GM18511 (cell line): ENCODE measurements at regions not wholly inside any gene's neighbourhood (a gene's known extent, or its start where the extent isn't known, plus 50 kb on each side); places are given as distances from the start of the nearest gene placed in this dataset.
"Not testable (repeated sequence)": the region's sequence is repeated elsewhere in the genome, so short reads cannot be mapped to it uniquely, and the experiment has no call there.

Source experiments
- ATAC-seq: cut with Tn5 transposase; IDR thresholded peaks from one replicate; pipeline ENCODE4 v1.9.1; 2021; ENCODE audit warnings: mild to moderate bottlenecking, moderate library complexity; ENCODE audit not compliant: unreplicated experiment

DNA sequence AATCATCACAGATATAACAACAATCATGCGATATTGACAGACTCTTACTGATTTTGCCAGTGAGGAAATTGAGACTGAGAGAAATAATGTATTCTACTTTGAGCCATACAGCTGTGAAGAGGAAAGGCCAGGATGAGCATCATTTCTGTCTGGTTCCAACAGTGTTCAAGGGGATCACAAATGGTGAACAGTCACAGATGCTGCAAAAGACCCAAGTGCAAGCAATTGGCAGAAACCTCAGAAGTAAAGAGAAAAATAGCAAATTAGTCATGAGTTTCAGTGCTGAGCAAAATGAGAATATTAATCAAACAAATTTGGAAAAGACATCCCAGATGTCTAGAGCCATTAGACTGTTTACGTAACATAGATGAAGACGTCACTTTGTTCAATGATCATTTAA, 114.1 kb downstream of the RAB38 start:
- no peak for ATAC-seq

DNA sequence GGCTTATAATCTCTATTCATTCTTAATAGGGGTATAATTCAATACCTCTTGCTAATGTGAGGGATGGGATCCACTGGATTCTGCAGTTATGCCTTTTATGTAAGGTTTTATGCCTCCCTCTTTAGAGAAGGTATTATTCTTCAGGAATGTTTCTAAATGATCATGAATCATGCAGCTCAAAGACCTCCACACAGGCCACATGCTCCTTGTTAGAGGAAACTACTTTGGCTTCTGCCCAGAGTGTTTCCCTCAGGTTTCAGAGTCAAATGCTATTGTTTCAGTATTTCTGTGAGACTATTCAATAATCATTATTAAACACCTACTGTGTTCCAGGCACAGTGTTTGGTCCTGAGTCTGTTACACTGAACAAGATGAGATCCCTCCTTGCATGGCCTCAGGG, 115.9 kb downstream of the RAB38 start:
- ATAC-seq: no peak

DNA sequence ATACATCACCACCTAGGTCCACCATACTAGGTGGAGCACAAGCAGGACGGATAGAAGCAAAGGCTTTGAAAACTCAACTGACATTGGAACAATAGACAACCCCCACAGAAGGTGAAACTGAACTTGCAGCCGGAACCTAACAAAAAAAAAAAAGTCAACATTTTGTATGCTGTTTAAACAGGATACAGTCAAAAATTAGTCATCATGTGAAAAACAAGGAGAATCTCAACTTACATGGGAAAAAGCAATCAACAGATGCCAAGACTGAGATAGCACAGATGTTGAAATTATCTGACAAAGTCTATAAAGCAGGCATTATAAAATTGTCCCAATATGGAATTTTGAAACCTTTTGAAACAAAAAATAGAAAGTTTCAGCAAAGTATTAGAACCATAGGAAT, 123.8 kb downstream of the RAB38 start:
- ATAC-seq: no peak

DNA sequence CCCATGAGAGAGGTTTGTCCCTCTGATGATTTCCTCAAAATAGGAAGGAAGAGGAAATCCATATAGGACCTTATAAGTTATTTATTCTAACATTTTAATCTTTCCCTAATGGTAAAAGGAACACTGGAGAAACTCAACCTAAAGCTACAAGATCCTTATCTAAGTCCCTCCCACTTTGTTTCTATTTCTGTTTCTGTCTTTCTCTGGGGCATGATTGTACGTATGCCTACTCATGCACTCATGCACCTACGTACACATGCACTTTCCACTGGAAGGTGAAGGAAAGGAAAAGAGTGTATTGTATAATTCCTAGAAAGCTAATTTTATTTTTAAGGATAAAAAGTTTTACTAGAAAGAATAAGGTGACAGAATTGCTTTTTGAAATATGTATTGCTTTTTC, 125.0 kb downstream of the RAB38 start:
- ATAC-seq: peak; percentile 73

DNA sequence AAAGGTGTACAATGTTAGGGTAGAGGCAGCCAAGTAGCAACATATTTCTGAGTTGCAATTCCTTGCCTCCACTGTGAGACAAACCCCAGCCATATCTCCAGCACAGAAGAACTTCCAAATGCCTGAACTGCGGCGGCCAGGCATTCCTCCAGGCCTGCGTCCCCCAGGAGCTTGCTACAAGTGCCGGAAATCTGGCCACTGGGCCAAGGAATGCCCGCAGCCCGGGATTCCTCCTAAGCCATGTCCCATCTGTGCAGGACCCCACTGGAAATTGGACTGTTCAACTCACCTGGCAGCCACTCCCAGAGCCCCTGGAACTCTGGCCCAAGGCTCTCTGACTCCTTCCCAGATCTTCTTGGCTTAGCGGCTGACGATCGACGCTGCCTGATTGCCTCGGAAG, 130.0 kb downstream of the RAB38 start:
- ATAC-seq: not testable (repeated sequence)

DNA sequence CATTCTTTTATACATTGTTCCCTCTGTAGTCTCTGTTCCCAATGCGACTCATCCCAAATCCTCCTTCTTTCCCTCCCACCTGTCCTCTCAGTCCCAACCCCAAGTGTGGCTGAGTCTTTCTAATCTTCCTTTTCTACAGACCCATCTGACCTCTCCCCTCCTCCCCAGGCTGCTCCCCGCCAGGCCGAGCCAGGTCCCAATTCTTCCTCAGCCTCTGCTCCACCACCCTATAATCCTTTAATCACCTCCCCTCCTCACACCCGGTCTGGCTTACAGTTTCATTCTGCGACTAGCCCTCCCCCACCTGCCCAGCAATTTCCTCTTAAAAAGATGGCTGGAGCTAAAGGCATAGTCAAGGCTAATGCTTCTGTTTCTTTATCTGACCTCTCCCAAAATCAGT, 130.6 kb downstream of the RAB38 start:
- ATAC-seq: not testable (repeated sequence)

DNA sequence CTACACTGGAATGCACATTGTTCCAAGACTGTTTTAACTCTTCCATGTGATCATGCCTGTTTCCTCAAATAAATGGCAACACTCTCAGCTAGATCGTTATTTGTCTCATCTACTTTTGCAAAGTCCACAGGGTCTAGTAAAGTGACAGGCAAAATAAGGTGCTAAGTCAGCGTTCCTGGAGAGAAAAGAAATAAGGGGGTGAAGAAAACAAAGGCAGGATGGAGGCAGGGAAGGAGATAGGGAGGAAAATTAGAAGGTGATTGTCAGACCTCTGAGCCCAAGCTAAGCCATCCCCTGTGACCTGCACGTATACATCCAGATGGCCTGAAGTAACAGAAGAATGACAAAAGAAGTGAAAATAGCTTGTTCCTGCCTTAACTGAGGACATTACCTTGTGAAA, 132.1 kb downstream of the RAB38 start:
- ATAC-seq: no peak

DNA sequence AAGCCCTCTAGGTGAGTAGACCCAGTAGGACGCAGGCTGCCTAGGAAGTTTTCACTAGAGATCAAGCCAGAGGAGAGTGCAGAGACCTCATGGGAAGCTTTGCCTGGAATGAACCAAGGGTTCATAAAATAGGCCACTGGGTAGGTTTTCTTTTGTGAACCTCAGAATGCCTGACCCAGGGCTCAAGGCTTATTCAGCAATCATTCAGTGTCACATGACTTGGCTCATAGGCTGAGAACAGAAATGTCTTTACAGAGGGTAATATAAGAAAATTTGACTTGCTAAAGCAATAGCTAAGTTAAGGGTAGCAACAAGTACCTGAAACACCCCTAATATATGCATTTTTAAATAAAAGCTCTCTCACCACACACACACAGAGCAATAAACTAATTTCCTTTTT, 132.6 kb downstream of the RAB38 start:
- ATAC-seq: no peak

DNA sequence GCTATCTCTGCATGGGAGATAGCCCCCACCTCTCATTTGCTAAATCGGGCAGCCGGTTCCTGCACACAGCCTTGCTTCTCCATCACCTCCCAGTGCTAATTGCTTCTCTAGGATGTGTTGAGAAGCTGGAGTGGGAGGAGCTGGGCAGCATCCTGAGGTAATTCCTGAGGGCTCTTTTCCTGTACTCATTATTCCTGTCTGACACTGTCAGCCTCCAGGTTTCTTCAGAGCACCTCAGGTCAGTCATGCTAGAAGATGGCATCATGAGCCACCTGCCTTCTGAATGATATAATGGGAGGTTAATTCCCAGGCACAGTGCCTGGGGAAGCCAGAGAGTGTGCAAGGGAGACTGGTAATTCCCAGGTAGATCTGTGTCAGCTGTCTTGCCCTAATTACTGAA, 133.0 kb downstream of the RAB38 start:
- no peak for ATAC-seq

DNA sequence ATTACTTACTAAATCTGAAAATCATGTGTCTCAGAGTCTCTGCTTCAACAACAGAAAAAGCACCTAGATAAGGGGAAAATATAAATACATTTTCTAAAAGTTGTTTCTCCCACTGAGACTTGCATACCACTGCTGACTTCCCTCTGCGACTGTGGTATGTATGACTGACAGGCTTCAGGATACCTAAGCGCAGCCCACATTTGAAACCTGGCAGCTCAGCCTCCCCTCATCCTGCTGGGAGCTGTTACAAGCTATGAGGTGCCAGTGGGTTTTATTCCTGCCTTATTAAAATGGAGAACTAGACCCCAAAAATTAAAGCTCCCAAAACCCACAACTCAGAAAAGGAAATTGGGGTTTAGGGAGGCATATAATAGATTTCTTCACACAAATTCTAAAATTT, 133.6 kb downstream of the RAB38 start:
- no peak for ATAC-seq

DNA sequence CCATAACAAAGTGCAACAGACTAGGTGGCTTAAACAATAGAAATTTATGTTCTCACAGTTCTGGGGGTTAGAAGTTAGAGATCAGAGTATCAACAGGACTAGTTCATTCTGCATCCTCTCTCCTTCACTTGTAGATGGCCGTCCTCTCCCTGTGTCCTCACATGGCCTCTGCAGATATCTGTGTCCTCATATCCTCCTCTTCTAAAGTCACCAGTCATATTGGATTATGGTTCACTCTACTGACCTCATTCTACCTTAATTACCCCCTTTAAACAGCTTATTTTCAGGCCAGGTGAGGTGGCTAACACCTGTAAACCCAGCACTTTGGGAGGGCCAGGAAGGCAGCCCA, 135.1 kb downstream of the RAB38 start:
- no peak for ATAC-seq

DNA sequence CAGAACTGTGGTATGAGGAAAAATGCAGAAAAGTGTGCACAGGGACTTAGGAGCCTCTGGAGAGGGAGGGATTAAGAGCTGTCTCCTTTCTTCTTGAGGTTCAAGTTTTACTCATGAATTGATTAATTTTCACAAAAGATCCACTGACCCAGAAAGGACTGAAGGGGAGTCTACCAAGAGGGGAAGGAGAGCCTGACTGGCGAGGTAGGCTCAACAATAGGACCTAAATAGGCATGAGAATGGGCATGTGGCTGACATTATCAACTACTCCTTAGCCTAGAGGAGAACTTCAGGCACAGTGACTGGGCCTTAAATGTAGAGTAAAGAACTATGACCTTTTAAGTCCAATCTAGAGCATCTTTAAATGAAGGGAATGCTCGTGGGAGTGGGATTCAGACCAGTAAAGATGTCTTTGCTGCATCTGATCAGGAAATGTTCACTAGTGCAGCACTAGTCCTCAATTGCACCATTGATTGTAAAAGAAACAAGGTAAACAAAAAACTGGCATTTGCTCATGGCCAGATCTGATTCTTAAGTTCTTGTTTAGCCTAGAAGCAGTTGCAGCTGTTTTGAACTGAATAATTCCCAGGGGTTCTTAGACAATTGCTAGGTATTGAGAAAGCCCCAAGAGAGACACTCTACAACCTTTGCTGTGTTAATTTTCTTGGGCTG, 135.6 kb downstream of the RAB38 start:
- ATAC-seq: no peak

DNA sequence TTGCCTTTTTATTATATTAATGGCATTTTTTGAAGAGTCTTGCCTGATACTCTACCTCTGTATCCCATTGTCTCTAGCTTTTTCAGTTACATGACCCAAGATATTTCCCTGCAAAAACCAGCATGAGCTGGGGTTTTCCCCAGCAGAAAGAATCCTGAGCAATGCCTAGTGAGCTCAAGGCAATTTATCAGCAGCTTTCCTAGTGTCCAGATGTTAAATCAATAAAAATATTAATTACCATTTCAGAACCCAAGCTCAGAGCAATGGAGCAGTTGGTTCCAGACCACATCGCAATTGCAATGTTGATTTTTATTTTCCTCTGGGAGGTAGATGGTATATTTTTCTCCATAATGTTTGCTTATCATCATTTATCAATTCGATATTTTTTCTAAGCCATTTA, 137.2 kb downstream of the RAB38 start:
- ATAC-seq: no peak

DNA sequence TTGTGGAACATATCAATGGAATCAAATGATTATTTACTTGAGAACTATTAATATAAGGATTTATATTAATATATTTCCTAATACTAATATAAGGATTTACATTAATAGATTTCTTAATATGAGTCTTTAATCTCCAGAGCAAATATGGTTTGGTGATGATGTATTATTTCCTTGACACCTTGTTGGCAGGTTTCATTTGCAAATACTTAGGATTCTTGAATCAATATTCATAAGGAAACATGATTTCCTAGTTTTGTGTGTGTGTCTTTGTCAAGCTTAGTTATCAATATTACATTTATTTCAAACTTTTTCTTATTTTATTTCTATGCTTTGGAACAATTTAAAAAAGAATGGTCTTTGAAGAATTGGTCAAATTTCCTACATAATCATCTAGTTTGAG, 138.5 kb downstream of the RAB38 start:
- no peak for ATAC-seq

DNA sequence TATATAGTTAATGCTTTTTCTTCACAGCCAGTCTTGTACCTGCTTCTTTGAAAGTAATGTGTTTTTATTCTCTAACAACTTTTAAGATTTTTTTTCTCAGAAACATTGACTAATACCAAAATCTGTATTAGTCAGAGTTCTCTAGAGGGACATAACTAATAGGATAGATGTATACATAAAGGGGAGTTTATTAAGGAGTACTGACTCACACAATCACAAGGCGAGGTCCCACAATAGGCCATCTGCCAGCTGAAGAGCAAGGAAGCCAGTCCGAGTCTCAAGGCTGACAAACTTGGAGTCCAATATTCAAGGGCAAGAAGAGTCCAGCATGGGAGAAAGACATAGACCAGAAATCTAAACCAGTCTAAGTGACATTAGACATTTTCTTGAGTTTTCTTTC, 140.0 kb downstream of the RAB38 start:
- no peak for ATAC-seq

DNA sequence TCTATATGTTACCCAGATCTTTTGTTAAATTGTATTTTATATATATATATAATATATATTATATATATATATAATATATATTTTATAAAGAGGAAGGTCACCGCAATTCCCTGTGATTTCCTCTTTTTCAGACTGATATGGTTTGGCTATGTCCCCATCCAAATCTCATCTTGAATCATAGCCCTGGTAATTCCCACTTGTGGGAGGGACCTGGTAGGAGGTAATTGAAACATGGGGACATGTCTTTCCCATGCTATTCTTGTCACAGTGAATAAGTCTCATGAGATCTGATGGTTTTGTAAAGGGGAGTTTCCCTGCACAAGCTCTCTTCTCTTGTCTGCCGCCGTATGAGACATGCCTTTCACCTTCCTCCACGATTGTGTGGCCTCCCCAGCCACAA, 157.6 kb downstream of the RAB38 start:
- ATAC-seq: no peak

DNA sequence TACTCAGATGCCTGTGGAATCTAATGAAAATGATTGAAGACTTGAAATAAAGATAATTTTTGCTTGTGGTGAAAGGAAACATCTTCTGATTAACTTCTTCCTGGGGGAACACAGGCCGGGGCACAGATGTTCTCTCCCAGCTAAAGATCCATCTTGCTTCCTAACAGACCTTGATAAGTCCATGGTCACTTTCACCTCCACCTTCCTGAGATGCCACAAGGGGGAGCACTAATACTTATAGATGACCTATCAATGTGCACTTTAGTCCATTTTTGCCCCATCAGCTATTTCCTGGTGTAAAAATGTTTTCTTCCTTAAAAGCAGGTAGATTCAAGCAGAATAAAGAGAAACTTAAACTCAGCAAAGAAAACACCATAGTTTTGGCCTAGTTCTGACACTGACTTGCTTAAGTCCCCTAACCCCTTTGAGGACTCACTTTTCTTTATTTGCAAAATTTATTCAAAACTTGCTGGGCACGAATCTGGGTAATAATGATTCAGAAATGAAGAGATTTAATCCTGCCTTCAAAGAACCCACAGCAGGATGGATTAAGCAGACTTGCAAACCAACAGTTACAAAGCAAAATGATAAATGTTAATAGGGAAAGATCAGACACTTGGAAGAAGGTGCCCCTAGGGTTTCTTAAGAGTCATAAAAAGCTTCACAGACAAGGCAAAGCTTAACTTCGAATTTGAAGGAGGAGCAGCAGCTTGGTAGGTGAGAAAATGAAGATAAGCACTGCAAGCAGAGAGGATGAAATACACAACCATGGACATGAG, 158.7 kb downstream of the RAB38 start:
- ATAC-seq: peak; percentile 96

DNA sequence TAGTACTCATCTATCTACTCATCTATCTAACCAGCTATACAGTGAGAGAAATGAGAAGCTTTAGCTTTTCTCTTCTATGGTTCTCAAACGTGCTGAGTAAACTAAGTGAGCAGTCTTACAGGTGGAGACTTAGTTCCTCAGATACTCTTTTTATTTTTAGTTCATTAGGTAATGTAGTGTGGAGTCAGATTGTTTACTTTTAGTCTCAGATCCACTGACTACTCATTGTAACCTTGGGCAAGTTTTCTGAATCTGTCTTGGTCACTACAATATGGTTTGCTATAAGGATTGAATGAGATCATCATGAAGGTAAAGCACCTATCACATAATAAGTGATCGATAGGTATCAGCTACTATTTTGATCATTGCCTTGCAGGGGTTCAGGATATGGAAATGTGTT, 160.1 kb downstream of the RAB38 start:
- no peak for ATAC-seq

DNA sequence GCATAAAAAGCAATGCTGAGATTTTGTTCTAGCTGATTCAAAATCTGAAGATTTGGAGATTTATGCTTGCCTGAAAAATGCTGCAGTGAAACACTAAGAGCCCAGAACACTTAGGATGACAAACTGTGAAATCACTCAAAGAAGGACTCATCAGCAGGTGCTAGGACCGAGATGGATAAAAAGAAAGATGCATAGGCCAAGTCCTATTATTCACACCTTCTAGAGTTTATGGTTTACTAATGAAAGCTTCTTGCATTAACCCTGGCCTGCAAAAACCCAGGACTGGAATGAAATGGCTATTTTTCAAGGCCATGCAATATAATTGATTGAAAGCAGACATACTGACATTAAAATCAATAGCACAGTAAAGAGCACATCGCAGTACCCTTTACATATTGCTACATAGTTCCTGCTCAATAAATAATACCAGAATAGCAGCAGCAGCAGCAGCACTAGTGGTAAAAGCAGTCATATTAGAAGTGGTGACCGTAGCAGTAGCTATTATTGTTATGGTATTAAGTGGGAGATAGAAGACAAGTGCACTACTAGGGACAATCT, 161.7 kb downstream of the RAB38 start:
- no peak for ATAC-seq

DNA sequence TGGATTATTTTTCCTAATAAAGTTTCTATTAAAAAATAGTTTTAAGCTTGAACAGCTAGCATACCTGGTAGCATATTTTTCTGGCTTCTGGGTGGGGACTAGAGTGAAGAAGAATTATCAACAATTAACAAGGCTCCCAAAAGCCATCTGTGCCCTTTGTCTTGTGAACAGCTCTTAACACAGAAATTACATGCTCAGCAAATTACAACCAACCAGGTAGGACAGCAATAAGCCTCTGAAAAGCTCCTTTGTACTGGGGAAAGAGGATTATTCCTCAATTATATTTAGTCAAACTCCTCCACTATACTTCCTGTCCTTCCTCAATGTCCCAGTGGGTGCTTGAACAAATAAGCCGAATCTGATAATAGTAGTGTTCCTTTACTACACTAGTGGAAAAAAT, 162.8 kb downstream of the RAB38 start:
- ATAC-seq: no peak

DNA sequence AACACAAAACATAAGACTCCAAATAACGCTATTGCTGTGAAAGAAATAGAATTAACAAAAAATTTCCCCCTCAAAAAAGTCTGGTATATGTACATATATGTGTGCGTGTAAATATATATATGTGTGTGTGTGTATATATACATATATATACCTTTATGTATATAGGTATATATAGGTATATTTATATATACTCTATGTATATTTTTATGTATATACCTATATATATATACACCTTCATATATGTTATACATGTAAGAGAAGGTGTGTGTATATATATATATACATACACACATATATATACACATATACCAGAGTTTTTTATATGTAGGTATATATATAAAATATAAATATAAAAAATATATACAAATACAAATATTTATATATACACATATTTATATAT, 199.2 kb downstream of the RAB38 start:
- ATAC-seq: no peak

DNA sequence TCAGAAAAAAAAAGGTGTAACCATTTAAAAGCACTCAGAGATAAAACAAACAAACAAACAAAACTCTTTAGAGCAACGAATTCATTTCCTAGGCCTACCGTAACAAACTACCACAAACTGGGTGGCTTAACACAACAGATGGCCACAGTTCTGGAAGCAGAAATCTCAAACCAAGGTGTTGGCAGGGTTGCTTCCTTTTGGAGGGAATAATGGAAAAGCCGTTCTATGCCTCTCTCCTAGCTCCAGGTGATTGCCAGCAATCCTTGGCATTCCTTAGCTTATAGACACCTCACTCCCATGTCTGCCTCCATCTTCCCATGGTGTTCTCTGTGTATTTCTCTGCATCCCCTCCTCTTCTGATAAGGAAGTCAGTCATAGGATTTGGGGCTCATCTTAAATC, 200.4 kb downstream of the RAB38 start:
- no peak for ATAC-seq

DNA sequence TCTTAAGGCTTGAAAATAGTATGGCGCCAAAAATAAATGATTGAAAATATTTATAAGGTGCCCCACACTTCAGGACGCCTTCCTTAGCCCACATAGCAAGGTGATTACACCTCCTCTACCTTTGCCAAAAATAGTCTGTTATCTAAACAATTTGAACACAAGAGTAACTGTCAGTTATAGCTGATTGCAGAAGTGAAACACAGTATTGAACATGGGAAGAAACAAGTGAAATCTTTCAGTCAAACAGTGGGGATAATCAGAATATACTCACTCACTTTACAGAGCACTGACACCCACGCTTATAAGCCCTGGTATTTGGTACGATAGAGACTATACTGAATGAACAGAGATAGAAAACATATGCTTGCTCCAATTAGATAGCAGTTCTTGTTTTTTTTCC, 203.1 kb downstream of the RAB38 start:
- peak; percentile 85 for ATAC-seq
